ENCODE measurements at regions not wholly inside any gene's neighbourhood (a gene's known extent, or its start where the extent isn't known, plus 50 kb on each side); places are given as distances from the start of the nearest gene placed in this dataset.

DNA sequence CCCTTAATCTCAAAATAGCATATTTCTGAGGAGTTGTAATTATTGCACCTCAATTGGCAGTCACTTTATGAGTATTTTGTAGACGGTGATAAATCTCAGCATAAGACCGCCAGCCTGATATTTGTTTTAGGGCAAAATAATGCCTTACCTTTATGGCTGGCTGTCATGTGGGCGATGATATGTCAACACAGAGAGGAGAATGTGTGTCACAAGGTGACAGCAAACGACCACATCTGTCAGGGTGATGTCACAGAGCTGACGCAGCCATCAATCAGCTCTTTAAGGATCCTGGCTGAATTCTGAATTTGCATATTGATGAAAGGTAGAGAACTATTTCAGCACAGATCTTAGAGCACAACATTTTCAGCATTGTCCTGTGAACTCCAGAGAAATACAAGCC is 209.7 kb downstream of the CEP135 start:
- no peak overlapping the region for H3K4me3 ChIP-seq (ENCODE audit: low read length)
- no peak for DNase-seq (ENCODE audit: low read depth)
- TF ChIP-seq, protein P1, sequence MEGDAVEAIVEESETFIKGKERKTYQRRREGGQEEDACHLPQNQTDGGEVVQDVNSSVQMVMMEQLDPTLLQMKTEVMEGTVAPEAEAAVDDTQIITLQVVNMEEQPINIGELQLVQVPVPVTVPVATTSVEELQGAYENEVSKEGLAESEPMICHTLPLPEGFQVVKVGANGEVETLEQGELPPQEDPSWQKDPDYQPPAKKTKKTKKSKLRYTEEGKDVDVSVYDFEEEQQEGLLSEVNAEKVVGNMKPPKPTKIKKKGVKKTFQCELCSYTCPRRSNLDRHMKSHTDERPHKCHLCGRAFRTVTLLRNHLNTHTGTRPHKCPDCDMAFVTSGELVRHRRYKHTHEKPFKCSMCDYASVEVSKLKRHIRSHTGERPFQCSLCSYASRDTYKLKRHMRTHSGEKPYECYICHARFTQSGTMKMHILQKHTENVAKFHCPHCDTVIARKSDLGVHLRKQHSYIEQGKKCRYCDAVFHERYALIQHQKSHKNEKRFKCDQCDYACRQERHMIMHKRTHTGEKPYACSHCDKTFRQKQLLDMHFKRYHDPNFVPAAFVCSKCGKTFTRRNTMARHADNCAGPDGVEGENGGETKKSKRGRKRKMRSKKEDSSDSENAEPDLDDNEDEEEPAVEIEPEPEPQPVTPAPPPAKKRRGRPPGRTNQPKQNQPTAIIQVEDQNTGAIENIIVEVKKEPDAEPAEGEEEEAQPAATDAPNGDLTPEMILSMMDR (conservative IDR thresholded peaks at IDR 0.05; ENCODE audit: low read length), result no peak

DNA sequence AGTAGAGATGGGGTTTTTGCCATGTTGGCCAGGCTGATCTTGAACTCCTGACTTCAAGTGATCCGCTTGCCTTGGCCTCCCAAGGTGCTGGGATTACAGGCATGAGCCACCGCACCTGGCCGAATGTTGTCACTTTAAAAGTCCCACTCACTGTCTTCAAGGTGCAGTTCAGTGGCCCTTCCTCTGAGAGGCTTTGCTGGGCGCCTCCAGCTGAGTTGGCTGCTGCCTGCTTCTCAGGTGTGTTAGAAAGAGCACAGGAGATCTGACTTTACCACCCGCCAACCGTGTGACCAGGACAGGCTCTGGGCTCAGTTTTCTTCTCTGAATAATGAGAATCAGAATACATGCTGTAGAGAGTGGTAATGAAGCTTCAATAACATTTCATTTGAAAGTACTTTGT is 207.4 kb downstream of the CEP135 start:
- H3K4me3 ChIP-seq (ENCODE audit: low read length), result no peak overlapping the region
- DNase-seq (ENCODE audit: low read depth), result no peak
- TF ChIP-seq, protein P1 (conservative IDR thresholded peaks at IDR 0.05; ENCODE audit: low read length), result no peak

DNA sequence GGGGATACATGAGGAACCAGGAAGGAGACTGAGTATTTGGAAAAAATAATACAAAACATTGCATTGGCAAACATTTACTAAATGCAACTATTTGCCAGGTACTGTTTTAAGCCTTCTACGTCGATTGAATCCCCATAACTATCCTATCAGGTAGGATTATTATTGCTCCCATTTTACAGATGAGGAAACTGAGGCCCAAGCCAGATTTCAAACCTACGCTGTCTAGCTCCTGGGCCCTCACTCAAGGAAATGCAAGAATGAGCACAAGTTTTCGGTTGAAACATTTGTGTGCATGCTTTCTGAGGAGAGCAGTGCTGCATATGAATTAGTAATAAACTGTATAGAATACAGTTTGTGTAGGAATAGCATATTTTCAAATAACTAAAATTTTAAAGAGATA is 206.7 kb downstream of the CEP135 start:
- TF ChIP-seq, protein P1 (conservative IDR thresholded peaks at IDR 0.05; ENCODE audit: low read length), result no peak
- no peak overlapping the region for H3K4me3 ChIP-seq (ENCODE audit: low read length)

DNA sequence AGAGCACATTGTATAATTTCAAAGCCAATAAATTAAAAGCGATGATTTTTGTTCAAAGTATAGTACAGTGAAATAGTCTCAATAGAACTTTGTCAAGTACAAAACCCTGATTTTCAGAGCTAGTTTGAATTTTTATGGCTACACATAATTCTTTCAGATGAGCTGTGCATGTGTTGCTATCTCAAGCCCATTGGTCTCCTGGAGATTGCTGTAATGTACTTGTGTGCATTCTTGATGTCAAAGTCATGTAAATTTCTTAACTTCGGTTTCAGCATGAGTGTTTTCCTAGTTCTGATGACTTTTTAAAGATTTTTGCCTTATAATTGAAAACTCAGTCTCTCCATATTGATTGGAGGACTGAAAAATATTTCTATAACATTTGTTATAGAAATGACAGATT is 200.8 kb downstream of the CEP135 start:
- H3K4me3 ChIP-seq (ENCODE audit: low read length), result no peak overlapping the region
- TF ChIP-seq, protein P1 (conservative IDR thresholded peaks at IDR 0.05; ENCODE audit: low read length), result no peak

More for the DNA sequence above, 206.7 kb downstream of the CEP135 start:
- no peak for DNase-seq (ENCODE audit: low read depth)

DNA sequence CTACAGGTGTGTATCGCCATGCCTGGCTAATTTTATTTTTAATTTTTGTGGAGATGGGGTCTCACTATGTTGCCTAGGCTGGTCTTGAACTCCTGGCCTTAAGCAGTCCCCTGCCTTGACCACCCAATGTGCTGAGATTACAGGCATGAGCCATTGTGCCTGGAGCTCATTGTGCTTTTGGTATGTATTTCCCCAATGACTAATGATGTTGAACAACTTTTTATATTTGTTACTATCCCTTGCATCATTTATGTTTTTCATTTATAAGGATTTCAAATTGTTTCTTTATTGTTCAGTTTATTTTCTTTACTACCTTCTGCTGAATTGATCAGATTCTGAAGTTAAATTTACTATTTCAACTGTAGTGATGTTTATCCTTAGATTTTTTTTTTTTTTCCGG is 199.7 kb downstream of the CEP135 start:
- peak; percentile 25 for DNase-seq (ENCODE audit: low read depth)
- TF ChIP-seq, protein P1 (conservative IDR thresholded peaks at IDR 0.05; ENCODE audit: low read length), result no peak
- no peak overlapping the region for H3K4me3 ChIP-seq (ENCODE audit: low read length)

More for the DNA sequence above, 200.8 kb downstream of the CEP135 start:
- DNase-seq (ENCODE audit: low read depth), result peak; percentile 49

DNA sequence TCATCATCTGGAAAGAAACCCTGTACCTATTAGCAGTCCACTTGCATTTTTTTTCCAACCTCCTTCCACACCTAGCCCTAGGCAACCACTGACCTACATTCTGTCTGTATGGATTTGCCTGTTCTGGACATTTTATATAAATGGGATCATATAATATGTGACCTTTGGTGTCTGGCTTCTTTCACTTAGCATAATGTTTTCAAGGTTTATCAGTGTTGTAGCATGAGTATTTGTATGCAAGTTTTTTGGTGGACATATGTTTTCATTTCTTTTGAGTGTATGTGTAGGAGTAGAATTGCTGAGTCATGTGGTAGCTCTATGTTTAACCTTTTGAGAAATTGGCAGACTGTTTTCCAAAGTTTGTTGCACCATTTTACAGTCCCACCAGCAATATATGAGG is 198.6 kb downstream of the CEP135 start:
- H3K4me3 ChIP-seq (ENCODE audit: low read length), result no peak overlapping the region
- DNase-seq (ENCODE audit: low read depth), result peak; percentile 7
- TF ChIP-seq, protein P1 (conservative IDR thresholded peaks at IDR 0.05; ENCODE audit: low read length), result no peak

DNA sequence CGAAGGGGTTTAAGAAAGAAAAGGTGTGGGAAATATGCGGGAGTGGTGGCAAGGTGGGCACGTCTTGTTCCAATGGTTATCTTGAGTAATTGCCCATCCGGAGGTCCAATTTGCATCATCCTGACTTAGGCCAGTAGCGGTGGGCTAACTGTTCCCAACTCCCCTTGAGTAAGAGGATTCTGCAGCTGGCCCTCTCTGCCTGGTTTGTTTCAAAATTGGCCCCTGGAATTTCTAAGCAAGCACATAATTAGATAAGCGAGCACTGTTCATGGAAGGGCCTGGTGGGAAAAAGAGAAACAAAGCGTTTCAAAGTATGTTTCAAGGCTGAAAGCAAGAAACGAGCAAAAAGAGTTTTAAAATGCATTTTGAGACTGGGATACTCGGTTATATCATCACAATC is 198.2 kb downstream of the CEP135 start:
- DNase-seq (ENCODE audit: low read depth), result no peak
- no peak overlapping the region for H3K4me3 ChIP-seq (ENCODE audit: low read length)
- TF ChIP-seq, protein P1 (conservative IDR thresholded peaks at IDR 0.05; ENCODE audit: low read length), result no peak

Measured in AG10803 (cell line).